SK-N-MC (cell line): ENCODE measurements at regions not wholly inside any gene's neighbourhood (a gene's known extent, or its start where the extent isn't known, plus 50 kb on each side); places are given as distances from the start of the nearest gene placed in this dataset.

Experiments
- EZH2 ChIP-seq: fragments of 200-600 bp; sonication (generic); IDR thresholded peaks from one replicate; pipeline ENCODE4 v1.6.1; 2017; ENCODE audit warnings: antibody characterized with exemption
- POLR2AphosphoS5 ChIP-seq: IDR thresholded peaks from 2 replicates; pipeline ENCODE4 v1.6.1; 2012; ENCODE audit warnings: mild to moderate bottlenecking, low read depth, low read length, borderline replicate concordance

GRCh38 chr14:42013153-42013552 is 406.5 kb downstream of the LRFN5 start:
- TF ChIP-seq EZH2 (no peak), POLR2AphosphoS5 (no peak)
